ENCODE measurements at regions not wholly inside any gene's neighbourhood (a gene's known extent, or its start where the extent isn't known, plus 50 kb on each side); places are given as distances from the start of the nearest gene placed in this dataset.

- TF ChIP-seq FOXA1 (IDR thresholded peaks at IDR 0.05) (no peak), SUZ12 (IDR thresholded peaks at IDR 0.05) (no peak), SP1 (IDR thresholded peaks at IDR 0.05) (no peak), LEF1 (IDR thresholded peaks at IDR 0.05; ENCODE audit: borderline replicate concordance) (no peak), PKNOX1 (IDR thresholded peaks at IDR 0.05) (no peak), ARNT (IDR thresholded peaks at IDR 0.05) (no peak), FOXM1 (IDR thresholded peaks at IDR 0.05; ENCODE audit: borderline replicate concordance) (no peak), L3MBTL2 (conservative IDR thresholded peaks at IDR 0.05) (no peak), FOXK2 (IDR thresholded peaks at IDR 0.05) (no peak)
- no peak for DNase-seq (ENCODE audit: extremely low spot score)
- ChIA-PET CTCF (no interaction called here), POLR2A (no interaction called here)
Measured at GRCh38 chr9:691825-692400, 149.6 kb upstream of the DMRT1 start.

GRCh38 chr9:692636-693129, 148.8 kb upstream of the DMRT1 start:
- ChIA-PET POLR2A (no interaction called here), CTCF (interaction anchor here (1.1 kb wide), 1 partner anchor 22 kb away, joined by 3 read pairs; no protein-coding TSS in a partner anchor)
- TF ChIP-seq FOXK2 (IDR thresholded peaks at IDR 0.05) (no peak), SUZ12 (IDR thresholded peaks at IDR 0.05) (no peak), CTBP1 (IDR thresholded peaks at IDR 0.05; ENCODE audit: borderline replicate concordance) (no peak), HDGF (IDR thresholded peaks at IDR 0.05; ENCODE audit: borderline replicate concordance) (no peak), FOXM1 (IDR thresholded peaks at IDR 0.05; ENCODE audit: borderline replicate concordance) (no peak), BHLHE40 (IDR thresholded peaks at IDR 0.05; ENCODE audit: borderline replicate concordance) (no peak), ZNF384 (IDR thresholded peaks at IDR 0.05) (no peak), NFRKB (IDR thresholded peaks at IDR 0.05) (no peak), ELF4 (IDR thresholded peaks at IDR 0.05) (no peak), L3MBTL2 (conservative IDR thresholded peaks at IDR 0.05) (no peak), FOXA1 (IDR thresholded peaks at IDR 0.05) (no peak), LEF1 (IDR thresholded peaks at IDR 0.05; ENCODE audit: borderline replicate concordance) (no peak), TARDBP (IDR thresholded peaks at IDR 0.05) (no peak), SP1 (IDR thresholded peaks at IDR 0.05) (no peak), PKNOX1 (IDR thresholded peaks at IDR 0.05) (no peak), ARNT (IDR thresholded peaks at IDR 0.05) (no peak)
- no peak for DNase-seq (ENCODE audit: extremely low spot score)

GRCh38 chr9:693201-694091, 148.1 kb upstream of the DMRT1 start:
- TF ChIP-seq ARNT (IDR thresholded peaks at IDR 0.05) (no peak), SUZ12 (IDR thresholded peaks at IDR 0.05) (no peak), FOXA1 (IDR thresholded peaks at IDR 0.05) (no peak), LEF1 (IDR thresholded peaks at IDR 0.05; ENCODE audit: borderline replicate concordance) (no peak), ZNF384 (IDR thresholded peaks at IDR 0.05) (no peak), FOXM1 (IDR thresholded peaks at IDR 0.05; ENCODE audit: borderline replicate concordance) (no peak), FOXK2 (IDR thresholded peaks at IDR 0.05) (no peak), SP1 (IDR thresholded peaks at IDR 0.05) (no peak), ELF4 (IDR thresholded peaks at IDR 0.05) (no peak), BHLHE40 (IDR thresholded peaks at IDR 0.05; ENCODE audit: borderline replicate concordance) (no peak), CTBP1 (IDR thresholded peaks at IDR 0.05; ENCODE audit: borderline replicate concordance) (no peak)
- POLR2A ChIA-PET = no interaction called here
- no peak for DNase-seq (ENCODE audit: extremely low spot score)
- CTCF ChIA-PET = interaction anchor here (1.1 kb wide), 1 partner anchor 21 kb away, joined by 3 read pairs; no protein-coding TSS in a partner anchor

- no peak for TF ChIP-seq ELF4 (IDR thresholded peaks at IDR 0.05)
- TF ChIP-seq HDGF (IDR thresholded peaks at IDR 0.05; ENCODE audit: borderline replicate concordance) = no peak
- TF ChIP-seq LEF1 (IDR thresholded peaks at IDR 0.05; ENCODE audit: borderline replicate concordance) = no peak
- TF ChIP-seq TARDBP (IDR thresholded peaks at IDR 0.05) = no peak
- TF ChIP-seq BHLHE40 (IDR thresholded peaks at IDR 0.05; ENCODE audit: borderline replicate concordance) = no peak
- TF ChIP-seq ZNF384 (IDR thresholded peaks at IDR 0.05) = no peak
- no peak for TF ChIP-seq NFRKB (IDR thresholded peaks at IDR 0.05)
- no peak for TF ChIP-seq CTBP1 (IDR thresholded peaks at IDR 0.05; ENCODE audit: borderline replicate concordance)
- no peak for TF ChIP-seq SUZ12 (IDR thresholded peaks at IDR 0.05)
- TF ChIP-seq FOXM1 (IDR thresholded peaks at IDR 0.05; ENCODE audit: borderline replicate concordance) = no peak
- no peak for TF ChIP-seq ARNT (IDR thresholded peaks at IDR 0.05)
- TF ChIP-seq SP1 (IDR thresholded peaks at IDR 0.05) = no peak
- TF ChIP-seq FOXK2 (IDR thresholded peaks at IDR 0.05) = no peak
- TF ChIP-seq L3MBTL2 (conservative IDR thresholded peaks at IDR 0.05) = no peak
- no peak for TF ChIP-seq PKNOX1 (IDR thresholded peaks at IDR 0.05)
- TF ChIP-seq FOXA1 (IDR thresholded peaks at IDR 0.05) = no peak
- ChIA-PET POLR2A (no interaction called here), CTCF (interaction anchor here (1.1 kb wide), 1 partner anchor 21 kb away, joined by 3 read pairs; no protein-coding TSS in a partner anchor)
- no peak for DNase-seq (ENCODE audit: extremely low spot score)
Measured at GRCh38 chr9:694092-694402, 147.4 kb upstream of the DMRT1 start.

- POLR2A ChIA-PET = no interaction called here
- DNase-seq (ENCODE audit: extremely low spot score) = no peak
Measured at GRCh38 chr9:694403-695154, 146.9 kb upstream of the DMRT1 start.

More at GRCh38 chr9:694403-695154, 146.9 kb upstream of the DMRT1 start:
- no peak for TF ChIP-seq PKNOX1 (IDR thresholded peaks at IDR 0.05)
- TF ChIP-seq LEF1 (IDR thresholded peaks at IDR 0.05; ENCODE audit: borderline replicate concordance) = no peak
- no peak for TF ChIP-seq SUZ12 (IDR thresholded peaks at IDR 0.05)
- TF ChIP-seq SP1 (IDR thresholded peaks at IDR 0.05) = no peak
- TF ChIP-seq ELF4 (IDR thresholded peaks at IDR 0.05) = no peak
- TF ChIP-seq FOXA1 (IDR thresholded peaks at IDR 0.05) = no peak
- TF ChIP-seq ARNT (IDR thresholded peaks at IDR 0.05) = no peak
- TF ChIP-seq NFRKB (IDR thresholded peaks at IDR 0.05) = no peak
- no peak for TF ChIP-seq HDGF (IDR thresholded peaks at IDR 0.05; ENCODE audit: borderline replicate concordance)
- TF ChIP-seq CTBP1 (IDR thresholded peaks at IDR 0.05; ENCODE audit: borderline replicate concordance) = no peak
- TF ChIP-seq FOXK2 (IDR thresholded peaks at IDR 0.05) = no peak
- no peak for TF ChIP-seq TARDBP (IDR thresholded peaks at IDR 0.05)
- no peak for TF ChIP-seq L3MBTL2 (conservative IDR thresholded peaks at IDR 0.05)
- TF ChIP-seq ZNF384 (IDR thresholded peaks at IDR 0.05) = no peak
- CTCF ChIA-PET = no interaction called here

Measured in HEK293T (cell line).